A549 (cell line): ENCODE measurements at regions not wholly inside any gene's neighbourhood (a gene's known extent, or its start where the extent isn't known, plus 50 kb on each side); places are given as distances from the start of the nearest gene placed in this dataset.
A peak's percentile ranks its signal among the peaks of the same experiment; 100 is the strongest.

Experiments used
- ATAC-seq, 2 experiments: fragments of 200-7000 bp in 1 of 2; fragments of >200 bp in 1 of 2; cut with Nextera tagmentation in 1 of 2; cut with Tn5 transposase in 1 of 2; 3 replicates each; pipeline versions ENCODE4 v1.8.0 to v1.9.1; 2018 to 2020; ENCODE audit warnings: mild to moderate bottlenecking in 1 of 2, moderate library complexity in 1 of 2
- CTCF ChIA-PET: fragments of 300-600 bp; sonication (Branson Sonifier 250); formaldehyde crosslinking; extraction: SDS; loops from one replicate; lab custom pipeline; 2021; ENCODE audit warnings: antibody characterized with exemption, inconsistent platforms; lab: Yijun Ruan, JAX
- POLR2A ChIA-PET: fragments of 350-600 bp; formaldehyde crosslinking; extraction: SDS; loops from one replicate; lab custom pipeline; 2021; ENCODE audit warnings: antibody characterized with exemption, inconsistent platforms; lab: Yijun Ruan, JAX
- DNase-seq, 2 experiments: peaks; one replicate each; pipeline versions ENCODE4 v3.0.0 to v3.0.0-alpha.2; 2011 to 2016; ENCODE audit warnings: low read depth in 1 of 2, low spot score in 1 of 2
- FAIRE-seq: peaks from 2 replicates; lab custom pipeline; 2011; peaks lifted over from hg19 to GRCh38; lab: Jason Lieb, UNC
- H3K27ac ChIP-seq, 2 experiments: fragments of >200 bp; sonication (Bioruptor Twin); formaldehyde crosslinking; 3 replicates each; pipeline ENCODE4 v1.5.1; 2016 to 2017
- H3K4me1 ChIP-seq: fragments of >200 bp; sonication (Bioruptor Twin); formaldehyde crosslinking; 3 replicates; pipeline ENCODE4 v1.6.1; 2016
- H3K4me2 ChIP-seq: fragments of >200 bp; sonication (Bioruptor Twin); formaldehyde crosslinking; 3 replicates; pipeline ENCODE4 v1.6.1; 2016
- H3K4me3 ChIP-seq: fragments of >200 bp; sonication (Bioruptor Twin); formaldehyde crosslinking; 3 replicates; pipeline ENCODE4 v1.5.1; 2016
- H3K9me3 ChIP-seq: fragments of >200 bp; sonication (Bioruptor Twin); formaldehyde crosslinking; 3 replicates; pipeline ENCODE4 v1.6.1; 2016
- CBX8 ChIP-seq: fragments of 200-600 bp; sonication (generic); IDR thresholded peaks from 2 replicates; pipeline ENCODE4 v1.6.1; 2016
- EHF ChIP-seq: fragments of 250-450 bp; sonication (Bioruptor Pico); IDR thresholded peaks from 2 replicates; pipeline ENCODE4 v1.5.0; 2020; ENCODE audit warnings: mild to moderate bottlenecking
- FOSB ChIP-seq: fragments of 250-450 bp; sonication (Bioruptor Pico); IDR thresholded peaks from 2 replicates; pipeline ENCODE4 v1.5.0; 2020; ENCODE audit warnings: mild to moderate bottlenecking, moderate library complexity
- GATA3 ChIP-seq: IDR thresholded peaks from 2 replicates; pipeline ENCODE4 v1.6.1; 2012; ENCODE audit warnings: borderline replicate concordance
- HMGXB4 ChIP-seq: fragments of 250-450 bp; sonication (Bioruptor Pico); IDR thresholded peaks from 2 replicates; pipeline ENCODE4 v1.5.0; 2021; ENCODE audit warnings: mild to moderate bottlenecking, moderate library complexity, borderline replicate concordance
- HOXB5 ChIP-seq: fragments of 250-450 bp; sonication (Bioruptor Pico); IDR thresholded peaks from 2 replicates; pipeline ENCODE4 v1.5.0; 2020; ENCODE audit warnings: mild to moderate bottlenecking, moderate library complexity
- KDM1A ChIP-seq: fragments of 200-600 bp; sonication (generic); IDR thresholded peaks from 2 replicates; pipeline ENCODE4 v1.6.1; 2016; ENCODE audit warnings: low read depth, mild to moderate bottlenecking
- MAFK ChIP-seq: fragments of 450-650 bp; IDR thresholded peaks from 2 replicates; pipeline ENCODE4 v1.6.1; 2014; ENCODE audit not compliant: partially characterized antibody
- MYC ChIP-seq: IDR thresholded peaks from 2 replicates; pipeline ENCODE4 v1.6.1; 2012; ENCODE audit warnings: mild to moderate bottlenecking, inconsistent platforms, low read length, improper control_type of control experiment, borderline replicate concordance
- POLR2AphosphoS2 ChIP-seq: conservative IDR thresholded peaks from 2 replicates; pipeline ENCODE4 v1.6.1; 2012; ENCODE audit warnings: low read length, improper control_type of control experiment, inconsistent platforms
- RAD21 ChIP-seq, 2 experiments: fragments of >200 bp in 1 of 2; sonication (Bioruptor Twin) in 1 of 2; formaldehyde crosslinking in 1 of 2; IDR thresholded peaks in 1 of 2; conservative IDR thresholded peaks in 1 of 2; 2 replicates in 1 of 2; 3 replicates in 1 of 2; pipeline ENCODE4 v1.6.1; 2012 to 2018; ENCODE audit warnings: inconsistent platforms in 1 of 2
- REST ChIP-seq: fragments of 200-600 bp; sonication (generic); IDR thresholded peaks from 2 replicates; pipeline ENCODE4 v1.6.1; 2016; ENCODE audit warnings: antibody characterized with exemption, mild to moderate bottlenecking, moderate library complexity
- SREBF2 ChIP-seq: fragments of 450-650 bp; IDR thresholded peaks from 2 replicates; pipeline ENCODE4 v1.6.1; 2014; ENCODE audit warnings: mild to moderate bottlenecking, moderate library complexity
- ZNF302 ChIP-seq: fragments of 250-450 bp; sonication (Bioruptor Pico); IDR thresholded peaks from 2 replicates; pipeline ENCODE4 v1.9.0; 2021; ENCODE audit warnings: inconsistent platforms, mild to moderate bottlenecking, moderate library complexity
- ZSCAN20 ChIP-seq: fragments of 250-450 bp; sonication (Bioruptor Pico); IDR thresholded peaks from 2 replicates; pipeline ENCODE4 v1.8.0; 2022; ENCODE audit warnings: mild to moderate bottlenecking, moderate library complexity
- WGBS: methylation state at CpG from one replicate; pipeline ENCODE4 v1.1.6; 2017; ENCODE audit errors: missing lambda C conversion rate; 5-methylcytosine and 5-hydroxymethylcytosine counted together
- TF ChIP-seq, protein P1 (sequence below): IDR thresholded peaks from 2 replicates; pipeline ENCODE4 v1.6.1; 2012; ENCODE audit warnings: low read depth, borderline replicate concordance
- TF ChIP-seq, protein P2 (sequence below): fragments of 150-350 bp; IDR thresholded peaks from 2 replicates; pipeline ENCODE4 v1.6.1; 2014; ENCODE audit warnings: low read depth, mild to moderate bottlenecking, low read length
- TF ChIP-seq, protein P3 (sequence below): fragments of 450-650 bp; IDR thresholded peaks from 2 replicates; pipeline ENCODE4 v1.6.1; 2014; ENCODE audit warnings: antibody characterized with exemption
- TF ChIP-seq, protein P4 (sequence below): fragments of >200 bp; sonication (Bioruptor Twin); formaldehyde crosslinking; IDR thresholded peaks from 2 replicates; pipeline ENCODE4 v1.6.1; 2016

DNA sequence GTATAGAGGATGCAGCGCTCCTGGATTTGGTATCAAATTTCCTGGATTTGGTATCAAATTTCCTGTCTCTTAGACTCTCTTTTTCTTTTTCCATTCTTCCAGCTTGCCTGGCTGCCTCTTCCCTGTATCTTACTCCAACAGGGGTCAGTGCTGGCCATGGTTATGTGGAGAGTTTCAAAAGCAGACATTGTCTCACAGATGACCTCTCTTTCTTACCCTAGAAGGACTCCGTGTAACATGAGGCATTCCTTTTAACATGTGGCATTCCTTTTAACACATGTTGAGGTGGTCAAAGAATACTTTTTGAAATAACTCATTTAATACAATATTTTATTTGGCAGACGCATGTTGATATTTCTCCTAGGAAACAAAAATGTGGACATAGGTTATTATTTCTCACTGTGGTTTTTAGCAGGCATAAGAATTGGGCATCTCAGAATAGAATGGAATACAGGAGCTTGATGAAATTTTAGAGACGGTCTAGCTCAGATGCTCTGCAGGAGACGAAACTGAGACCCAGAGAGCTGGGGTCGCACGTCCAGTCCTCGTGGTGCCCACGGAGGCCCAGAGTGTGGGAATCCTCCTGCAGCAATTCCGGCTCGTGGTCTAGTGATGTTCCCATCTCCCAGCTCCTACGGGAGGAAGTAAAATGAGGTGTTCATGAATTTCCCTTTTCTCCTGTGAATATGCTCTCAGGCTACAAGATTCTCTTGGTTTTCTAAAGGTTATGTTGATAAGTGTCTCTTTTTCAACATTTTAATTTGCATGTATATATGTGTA is 59.6 kb upstream of the PITRM1 start:
- no peak for TF ChIP-seq SREBF2
- TF ChIP-seq RAD21 (conservative IDR thresholded peaks at IDR 0.05 in 1 of 2, IDR thresholded peaks at IDR 0.05 in 1 of 2) = 0 out of 5 replicates have a peak, but pooled peaks of 1 of the 2 experiments have one; percentile 3
- FAIRE-seq = no peak
- Histone ChIP-seq H3K4me1 (peaks cover 13% of the 10 kb centered on the region), H3K4me2 (no peak overlapping the region), H3K9me3 (no peaks in the 10 kb centered on the region), H3K4me3 (no peak overlapping the region), H3K27ac (0 out of 6 replicates have a peak overlapping the region, but pooled peaks of 1 of the 2 experiments have one; percentile 23)
- ATAC-seq = no peak
- DNase-seq = no peak
- CTCF ChIA-PET = interaction anchor here (0.6 to 2.7 kb wide), 3 partner anchors 18 to 1425 kb away, joined by 3 to 7 read pairs (median 4); no protein-coding TSS in a partner anchor
- 79% methylated on average over 12 of the region's 12 CpGs for whole genome bisulfite sequencing
- POLR2A ChIA-PET = no interaction called here

GRCh38 chr10:3229815-3230214 is 57.2 kb upstream of the PITRM1 start:
- Histone ChIP-seq H3K27ac (no peak overlapping the region; a peak in 1 of 6 replicates), H3K9me3 (no peaks in the 10 kb centered on the region), H3K4me1 (peaks cover 32% of the 10 kb centered on the region), H3K4me2 (no peak overlapping the region), H3K4me3 (no peak overlapping the region)
- ChIA-PET POLR2A (no interaction called here), CTCF (interaction anchor here (0.6 to 1.2 kb wide), 4 partner anchors 8 to 32 kb away, joined by 3 to 6 read pairs (median 3); no protein-coding TSS in a partner anchor)
- DNase-seq (no peak), ATAC-seq (no peak), FAIRE-seq (no peak)
- 47% methylated on average over 3 of the region's 3 CpGs for WGBS
- no peak for TF ChIP-seq KDM1A
- no peak for TF ChIP-seq HMGXB4
- TF ChIP-seq, protein P1, sequence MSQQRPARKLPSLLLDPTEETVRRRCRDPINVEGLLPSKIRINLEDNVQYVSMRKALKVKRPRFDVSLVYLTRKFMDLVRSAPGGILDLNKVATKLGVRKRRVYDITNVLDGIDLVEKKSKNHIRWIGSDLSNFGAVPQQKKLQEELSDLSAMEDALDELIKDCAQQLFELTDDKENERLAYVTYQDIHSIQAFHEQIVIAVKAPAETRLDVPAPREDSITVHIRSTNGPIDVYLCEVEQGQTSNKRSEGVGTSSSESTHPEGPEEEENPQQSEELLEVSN = no peak
- TF ChIP-seq RAD21 (conservative IDR thresholded peaks at IDR 0.05 in 1 of 2, IDR thresholded peaks at IDR 0.05 in 1 of 2) = no peak
- TF ChIP-seq SREBF2 = no peak
- TF ChIP-seq GATA3 = no peak
- TF ChIP-seq HOXB5 (CRISPR knock-in tag) = no peak
- TF ChIP-seq ZSCAN20 = no peak
- TF ChIP-seq CBX8 = no peak
- TF ChIP-seq, protein P2, sequence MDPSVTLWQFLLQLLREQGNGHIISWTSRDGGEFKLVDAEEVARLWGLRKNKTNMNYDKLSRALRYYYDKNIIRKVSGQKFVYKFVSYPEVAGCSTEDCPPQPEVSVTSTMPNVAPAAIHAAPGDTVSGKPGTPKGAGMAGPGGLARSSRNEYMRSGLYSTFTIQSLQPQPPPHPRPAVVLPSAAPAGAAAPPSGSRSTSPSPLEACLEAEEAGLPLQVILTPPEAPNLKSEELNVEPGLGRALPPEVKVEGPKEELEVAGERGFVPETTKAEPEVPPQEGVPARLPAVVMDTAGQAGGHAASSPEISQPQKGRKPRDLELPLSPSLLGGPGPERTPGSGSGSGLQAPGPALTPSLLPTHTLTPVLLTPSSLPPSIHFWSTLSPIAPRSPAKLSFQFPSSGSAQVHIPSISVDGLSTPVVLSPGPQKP = no peak
- TF ChIP-seq, protein P3, sequence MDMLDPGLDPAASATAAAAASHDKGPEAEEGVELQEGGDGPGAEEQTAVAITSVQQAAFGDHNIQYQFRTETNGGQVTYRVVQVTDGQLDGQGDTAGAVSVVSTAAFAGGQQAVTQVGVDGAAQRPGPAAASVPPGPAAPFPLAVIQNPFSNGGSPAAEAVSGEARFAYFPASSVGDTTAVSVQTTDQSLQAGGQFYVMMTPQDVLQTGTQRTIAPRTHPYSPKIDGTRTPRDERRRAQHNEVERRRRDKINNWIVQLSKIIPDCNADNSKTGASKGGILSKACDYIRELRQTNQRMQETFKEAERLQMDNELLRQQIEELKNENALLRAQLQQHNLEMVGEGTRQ = no peak
- TF ChIP-seq POLR2AphosphoS2 = no peak

- Histone ChIP-seq H3K4me1 (peaks cover 32% of the 10 kb centered on the region), H3K4me2 (no peak overlapping the region), H3K27ac (peak overlapping the region; percentile 67 to 81), H3K4me3 (no peak overlapping the region), H3K9me3 (no peaks in the 10 kb centered on the region)
- WGBS = 69% methylated on average over 10 of the region's 10 CpGs
- FAIRE-seq = no peak
- no peak for ATAC-seq
- no peak for DNase-seq
- ChIA-PET CTCF (interaction anchor here (1.0 to 2.6 kb wide), 2 partner anchors 12 to 31 kb away, joined by 3 to 9 read pairs; no protein-coding TSS in a partner anchor), POLR2A (interaction anchor here (0.6 kb wide), 1 partner anchor 212 kb away, joined by 3 read pairs; no protein-coding TSS in a partner anchor)
- TF ChIP-seq RAD21 (conservative IDR thresholded peaks at IDR 0.05 in 1 of 2, IDR thresholded peaks at IDR 0.05 in 1 of 2) (no peak), FOSB (CRISPR knock-in tag) (no peak), REST (no peak), EHF (CRISPR knock-in tag) (no peak), SREBF2 (no peak), ZNF302 (CRISPR knock-in tag) (no peak), GATA3 (no peak), MAFK (no peak), MYC (no peak)
- TF ChIP-seq, protein P4, sequence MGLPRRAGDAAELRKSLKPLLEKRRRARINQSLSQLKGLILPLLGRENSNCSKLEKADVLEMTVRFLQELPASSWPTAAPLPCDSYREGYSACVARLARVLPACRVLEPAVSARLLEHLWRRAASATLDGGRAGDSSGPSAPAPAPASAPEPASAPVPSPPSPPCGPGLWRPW = no peak
- TF ChIP-seq, protein P1 = no peak
These were observed 56.0 kb upstream of the PITRM1 start for GRCh38 chr10:3228629-3228945.
